HG03520 (cell line): ENCODE measurements at regions not wholly inside any gene's neighbourhood (a gene's known extent, or its start where the extent isn't known, plus 50 kb on each side); places are given as distances from the start of the nearest gene placed in this dataset.

ENCODE experiments used
- ATAC-seq: cut with Tn5 transposase; IDR thresholded peaks from one replicate; pipeline ENCODE4 v1.9.1; 2021; ENCODE audit warnings: mild to moderate bottlenecking, moderate library complexity; ENCODE audit not compliant: unreplicated experiment

DNA sequence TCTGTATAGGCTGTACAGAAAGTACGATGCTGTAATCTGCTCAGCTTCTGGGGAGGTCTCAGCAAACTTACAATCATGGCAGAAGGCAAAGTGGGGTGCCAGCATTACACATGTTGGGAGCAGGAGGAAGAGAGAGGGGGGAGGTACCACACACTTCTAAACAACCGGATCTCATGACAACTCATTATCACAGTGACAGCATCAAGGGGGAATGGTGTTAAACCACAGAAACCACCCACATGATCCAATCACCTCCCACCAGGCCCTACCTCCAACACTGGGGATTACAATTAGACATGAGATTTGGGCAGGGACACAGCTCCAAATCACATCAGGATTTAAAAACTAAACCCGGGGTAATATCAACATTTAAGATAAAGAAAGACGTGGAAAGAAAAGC, 468.8 kb upstream of the AUTS2 start:
- ATAC-seq = no peak

GRCh38 chr7:69129951-69130350, 468.3 kb upstream of the AUTS2 start:
- no peak for ATAC-seq

- ATAC-seq = no peak
Measured at GRCh38 chr7:69130396-69130795, 467.9 kb upstream of the AUTS2 start.

GRCh38 chr7:69134316-69134715, 464.0 kb upstream of the AUTS2 start:
- ATAC-seq = no peak

GRCh38 chr7:69147631-69148030, 450.6 kb upstream of the AUTS2 start:
- no peak for ATAC-seq

DNA sequence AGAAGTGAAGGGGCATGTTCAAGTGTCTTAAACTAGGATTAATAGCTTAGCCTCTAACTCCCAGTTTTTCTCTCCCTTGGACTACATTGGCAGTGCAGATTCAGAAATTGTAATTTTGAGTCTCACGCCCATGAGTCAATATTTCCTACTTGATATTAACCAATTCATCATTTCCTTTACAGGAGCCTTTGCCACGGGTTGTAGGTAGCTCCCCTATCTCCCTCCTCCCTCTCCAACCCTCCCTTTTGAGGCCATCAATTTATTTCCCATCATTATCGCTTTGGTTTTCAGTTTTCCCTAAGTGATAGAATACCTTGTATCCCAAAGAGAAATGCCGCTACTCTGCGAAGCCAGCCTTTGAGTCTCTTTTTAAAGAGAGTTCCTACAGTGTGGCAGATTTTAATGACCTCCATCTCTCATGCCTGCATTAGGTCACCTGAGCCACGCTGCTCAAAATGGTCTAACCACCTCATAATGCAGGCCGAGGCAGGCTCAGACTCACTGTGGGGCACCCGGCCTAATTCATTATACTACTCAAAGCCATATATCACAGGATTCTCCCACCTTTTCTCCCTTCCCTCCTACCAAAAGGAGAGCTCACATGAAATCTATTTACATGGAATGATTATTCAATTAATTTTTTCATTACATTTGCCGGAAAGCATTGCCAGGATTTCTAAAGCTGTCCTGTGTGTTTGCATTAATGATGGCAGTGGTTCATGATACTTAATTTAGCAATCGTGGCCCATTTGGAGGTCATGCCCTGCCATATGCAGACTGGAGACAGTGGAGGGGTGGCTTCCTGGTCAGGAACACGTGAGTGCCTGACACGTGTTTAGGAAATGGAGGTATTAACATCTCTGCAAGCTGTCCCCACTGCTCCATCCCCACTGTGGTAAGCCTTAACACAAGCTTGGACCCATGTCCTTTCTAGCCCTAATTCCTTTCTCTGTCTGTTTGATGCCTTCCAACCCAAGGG, 448.2 kb upstream of the AUTS2 start:
- no peak for ATAC-seq

DNA sequence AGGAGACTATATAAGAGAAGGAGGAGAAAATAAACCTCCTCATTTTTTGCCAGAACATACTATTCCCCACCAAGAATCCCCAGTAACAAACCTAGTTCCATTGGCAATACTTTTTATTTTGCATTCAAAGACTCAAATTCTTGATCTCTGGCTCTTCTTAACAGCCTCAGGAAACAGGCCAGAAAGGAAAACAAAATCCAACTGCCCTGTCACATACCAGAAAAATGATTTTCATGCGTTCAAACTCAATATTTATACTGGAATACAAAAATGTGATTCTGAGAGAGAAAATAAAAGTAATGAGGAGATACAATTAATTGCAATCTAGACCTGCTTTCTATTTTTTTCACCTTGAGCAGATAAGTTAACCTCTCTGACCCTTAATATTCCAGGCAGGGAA, 435.9 kb upstream of the AUTS2 start:
- ATAC-seq = no peak

DNA sequence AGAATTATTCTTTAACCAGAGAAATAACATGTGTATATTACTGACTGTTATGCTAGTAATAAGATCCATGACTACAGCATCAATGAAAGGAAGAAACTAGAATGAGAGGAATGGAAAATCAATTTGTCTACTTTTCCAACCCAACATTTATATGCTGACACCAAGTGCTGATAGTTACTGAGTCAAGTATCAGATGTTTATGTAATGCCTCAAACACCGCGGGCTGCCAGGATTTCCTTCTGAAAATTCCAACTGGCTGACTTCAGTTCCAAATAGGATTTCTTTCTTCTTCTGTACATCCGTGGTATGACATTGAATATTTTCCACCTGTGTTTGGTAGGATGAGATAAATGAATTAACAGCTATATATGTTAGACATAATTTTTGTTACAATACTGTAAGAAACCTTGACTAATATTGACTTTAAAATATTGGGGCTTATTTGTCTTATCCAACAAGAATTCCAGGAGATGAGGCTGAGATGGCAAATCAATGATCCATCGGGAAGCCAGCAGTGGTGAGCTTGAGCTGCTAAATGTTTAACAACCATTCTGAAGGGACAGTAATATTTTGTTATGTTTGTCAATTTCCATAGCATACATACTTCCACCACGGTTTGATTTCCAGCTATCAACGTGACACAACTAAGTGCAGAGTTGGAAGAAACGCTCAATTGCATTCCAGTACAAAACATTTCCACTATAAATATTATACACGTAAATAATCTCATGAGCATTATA, 435.2 kb upstream of the AUTS2 start:
- ATAC-seq = no peak

GRCh38 chr7:69166979-69167516, 431.2 kb upstream of the AUTS2 start:
- no peak for ATAC-seq

GRCh38 chr7:69169386-69169785, 428.9 kb upstream of the AUTS2 start:
- ATAC-seq = no peak

DNA sequence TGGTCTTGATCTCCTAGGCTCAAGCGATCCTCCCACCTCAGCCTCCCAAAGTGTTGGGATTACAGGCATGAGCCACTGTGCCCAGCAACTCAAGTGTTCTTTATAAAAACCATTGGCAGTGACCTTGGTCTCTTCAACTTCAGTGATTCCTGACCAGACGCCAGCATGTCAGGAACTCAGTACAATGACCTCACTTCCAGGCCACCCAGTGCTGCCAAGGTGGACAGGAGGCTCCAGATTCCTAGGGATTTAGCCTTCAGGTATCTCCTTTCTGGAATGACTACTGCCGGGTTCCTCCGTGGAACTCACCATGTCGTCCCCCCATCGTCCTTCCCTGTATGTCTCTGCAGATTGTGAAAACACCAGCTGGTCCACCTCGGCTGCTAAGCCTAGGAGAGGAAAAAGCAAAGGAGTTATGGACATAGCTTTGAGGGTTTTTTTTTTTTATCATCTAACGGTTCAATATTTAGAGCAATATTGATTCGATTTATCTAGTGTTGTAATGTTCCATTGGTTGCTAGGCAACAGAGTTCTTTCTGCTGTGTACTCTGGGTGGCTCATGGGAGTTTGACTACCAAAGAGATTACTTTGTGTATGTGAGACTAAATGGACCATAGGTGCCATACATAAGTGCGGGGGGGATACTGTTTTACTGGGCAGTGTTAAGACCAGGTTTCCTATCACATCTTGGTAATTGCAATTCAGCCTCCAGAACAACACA, 425.8 kb upstream of the AUTS2 start:
- no peak for ATAC-seq

- no peak for ATAC-seq
Measured at GRCh38 chr7:69173341-69173740, 424.9 kb upstream of the AUTS2 start.

GRCh38 chr7:69173846-69174245, 424.4 kb upstream of the AUTS2 start:
- ATAC-seq = no peak

DNA sequence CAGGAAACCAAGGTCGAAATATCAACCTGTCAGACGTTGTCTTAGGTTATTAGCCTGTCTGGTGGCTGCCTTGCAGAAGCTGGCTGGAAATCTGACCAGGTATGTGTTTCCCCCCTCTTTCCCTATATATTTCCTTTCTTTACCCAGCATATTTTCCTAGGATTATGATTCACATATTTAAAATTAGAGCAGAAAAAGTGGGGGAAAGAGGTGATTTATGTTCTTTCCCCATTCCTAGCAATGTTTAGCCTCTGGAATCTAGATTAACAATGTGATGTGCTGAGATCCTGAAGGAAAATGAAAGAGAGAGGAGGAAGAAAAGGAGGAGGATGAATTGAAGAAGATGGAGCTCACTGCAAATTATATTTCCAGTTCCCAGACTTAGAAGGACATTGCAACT, 421.4 kb upstream of the AUTS2 start:
- no peak for ATAC-seq

DNA sequence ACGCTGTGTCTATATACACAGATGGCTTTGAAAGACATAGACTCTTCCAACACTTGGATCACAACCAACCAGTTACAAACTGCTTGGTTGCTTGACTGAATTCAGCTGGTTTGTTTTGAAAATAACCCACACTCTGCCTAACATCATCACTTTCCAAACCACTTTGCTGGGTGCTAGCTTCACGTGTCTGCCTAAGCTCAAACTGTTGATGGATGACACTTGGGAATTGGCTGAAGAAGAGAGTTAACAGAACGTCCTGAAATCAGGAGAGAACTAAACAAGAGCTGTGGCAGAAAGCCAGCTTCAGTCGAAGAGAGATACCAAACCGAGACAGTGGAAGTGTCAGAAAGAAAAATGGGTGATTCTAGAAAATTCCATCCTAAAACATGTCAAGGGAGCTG, 420.8 kb upstream of the AUTS2 start:
- no peak for ATAC-seq

GRCh38 chr7:69177941-69178494, 420.3 kb upstream of the AUTS2 start:
- ATAC-seq = no peak

GRCh38 chr7:69180662-69181061, 417.6 kb upstream of the AUTS2 start:
- ATAC-seq = no peak

GRCh38 chr7:69182596-69183467, 415.4 kb upstream of the AUTS2 start:
- ATAC-seq = no peak

GRCh38 chr7:69184339-69184738, 413.9 kb upstream of the AUTS2 start:
- no peak for ATAC-seq

- ATAC-seq = no peak
Measured at GRCh38 chr7:69185170-69185569, 413.1 kb upstream of the AUTS2 start.
